Erythroblast (primary cell): ENCODE measurements at regions not wholly inside any gene's neighbourhood (a gene's known extent, or its start where the extent isn't known, plus 50 kb on each side); places are given as distances from the start of the nearest gene placed in this dataset.

Source experiments
- DNase-seq, 2 experiments: peaks; one replicate each; lab custom pipeline; 2025; lab: John Stamatoyannopoulos, UW
- GATA1 ChIP-seq: IDR thresholded peaks from 2 replicates; pipeline ENCODE4 v1.6.1; 2011; ENCODE audit warnings: low read depth, mild to moderate bottlenecking, control low read depth, low read length, moderate library complexity
- POLR2A ChIP-seq: IDR thresholded peaks from 2 replicates; pipeline ENCODE4 v1.6.1; 2011; ENCODE audit warnings: mild to moderate bottlenecking, low read length

DNA sequence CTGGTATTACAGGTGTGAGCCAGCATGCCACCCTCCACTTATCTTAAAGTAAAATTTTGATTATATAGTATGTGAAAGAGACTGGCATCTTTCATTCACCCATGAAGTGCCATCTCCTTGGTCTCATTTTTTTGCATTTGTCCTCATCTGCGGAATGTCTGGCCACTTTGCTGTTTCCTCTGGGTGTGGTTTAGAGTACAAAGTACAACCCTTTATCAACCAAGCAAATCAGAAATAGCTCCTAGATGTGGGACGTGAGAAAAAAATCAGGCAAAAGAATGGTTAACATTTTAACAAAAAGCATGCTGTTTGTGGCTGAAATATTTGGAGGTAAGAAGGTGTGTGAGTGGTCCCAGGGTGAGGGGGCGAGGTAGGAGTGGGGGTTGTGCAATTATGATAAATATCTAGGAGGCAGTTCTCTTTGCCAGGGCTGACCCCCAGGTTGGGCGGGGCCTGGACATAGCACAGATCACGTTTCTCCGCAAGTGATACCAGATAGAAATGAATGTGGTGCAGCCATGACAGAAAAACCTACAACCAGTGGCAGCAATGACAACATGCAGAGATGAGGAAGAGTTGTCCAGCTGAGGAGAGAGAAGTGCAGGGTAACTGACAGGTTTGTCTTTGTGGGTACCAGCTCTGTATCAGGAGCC is 115.8 kb upstream of the SERTAD2 start:
- DNase-seq, result no peak
- TF ChIP-seq GATA1 (no peak), POLR2A (no peak)

DNA sequence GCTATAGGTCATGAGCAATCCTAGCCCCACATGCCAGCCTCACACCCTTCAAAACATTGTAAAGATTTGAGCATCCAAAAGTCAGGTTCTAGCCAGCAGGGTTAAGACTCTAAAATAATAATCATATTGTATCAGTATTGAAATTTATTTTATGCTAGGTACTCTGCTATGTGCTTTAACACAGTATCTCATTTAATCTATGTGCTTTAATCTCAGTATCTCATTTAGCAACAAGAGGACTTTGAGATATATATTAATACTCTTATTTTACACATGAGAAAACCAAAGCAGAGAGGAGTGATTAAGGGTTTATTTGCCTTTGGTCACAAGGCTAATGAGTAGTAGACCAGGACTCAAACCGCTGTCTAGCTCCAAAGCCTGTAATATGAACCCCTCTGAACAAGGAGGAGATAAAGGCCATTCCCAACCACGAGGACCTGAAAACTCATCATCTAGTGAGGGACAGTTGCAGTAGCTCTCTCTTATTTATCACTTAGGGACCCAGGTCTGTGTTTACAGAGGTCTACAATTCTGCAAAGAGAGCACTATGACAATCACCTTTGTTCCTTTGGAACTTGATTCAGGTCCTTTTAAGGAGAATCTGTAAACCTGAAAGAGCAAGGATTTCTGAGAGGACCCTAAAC is 116.5 kb upstream of the SERTAD2 start:
- TF ChIP-seq POLR2A (no peak), GATA1 (no peak)
- DNase-seq, result no peak

DNA sequence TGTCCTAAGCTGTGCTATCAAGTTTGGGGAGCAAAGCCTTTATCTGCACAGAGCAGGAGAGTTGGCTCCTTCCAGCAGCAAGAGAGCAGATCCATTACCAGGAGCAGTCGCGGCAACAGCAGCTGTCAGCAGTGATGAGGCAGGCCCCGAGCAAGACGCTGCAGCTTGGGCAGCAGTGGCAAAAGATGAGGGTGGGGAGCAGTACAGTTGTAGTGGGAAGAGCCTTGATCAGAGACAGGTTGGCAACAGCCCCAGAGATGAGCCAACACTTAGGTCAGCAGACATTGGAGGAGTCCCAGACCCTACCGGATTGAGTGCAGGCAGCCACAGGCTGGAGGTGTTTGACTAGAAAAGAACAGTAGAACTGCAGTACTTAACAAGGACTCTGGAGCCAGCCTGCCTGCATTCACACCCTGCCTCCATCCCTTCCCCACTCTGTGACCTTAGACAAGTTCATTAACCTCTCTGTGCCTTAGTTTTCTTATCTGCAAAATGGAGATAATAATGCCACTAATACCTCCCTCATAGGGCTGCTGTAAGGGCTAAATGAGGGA is 117.1 kb upstream of the SERTAD2 start:
- TF ChIP-seq GATA1 (no peak), POLR2A (no peak)
- peak; percentile 36 to 50 for DNase-seq

DNA sequence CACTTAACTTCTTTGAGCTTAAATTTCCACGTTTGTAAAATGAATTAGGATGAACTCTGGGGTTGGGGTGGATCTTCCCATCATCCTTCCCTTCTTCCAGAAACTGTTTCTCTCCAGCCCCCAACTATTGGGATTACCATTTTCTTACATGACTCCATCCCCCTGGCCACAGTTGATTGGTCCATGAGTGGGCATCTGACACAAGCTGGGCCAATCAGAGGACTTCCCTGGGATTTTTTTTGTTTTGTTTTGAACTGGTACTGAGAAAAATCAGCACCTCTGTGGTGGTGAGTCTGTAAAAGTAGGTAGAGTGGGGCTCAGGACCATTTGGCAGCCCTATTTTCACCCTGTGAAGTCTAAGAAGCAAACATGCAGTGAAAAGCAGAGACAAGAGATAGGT is 118.0 kb upstream of the SERTAD2 start:
- TF ChIP-seq POLR2A, result no peak
- TF ChIP-seq GATA1, result no peak
- DNase-seq, result no peak

DNA sequence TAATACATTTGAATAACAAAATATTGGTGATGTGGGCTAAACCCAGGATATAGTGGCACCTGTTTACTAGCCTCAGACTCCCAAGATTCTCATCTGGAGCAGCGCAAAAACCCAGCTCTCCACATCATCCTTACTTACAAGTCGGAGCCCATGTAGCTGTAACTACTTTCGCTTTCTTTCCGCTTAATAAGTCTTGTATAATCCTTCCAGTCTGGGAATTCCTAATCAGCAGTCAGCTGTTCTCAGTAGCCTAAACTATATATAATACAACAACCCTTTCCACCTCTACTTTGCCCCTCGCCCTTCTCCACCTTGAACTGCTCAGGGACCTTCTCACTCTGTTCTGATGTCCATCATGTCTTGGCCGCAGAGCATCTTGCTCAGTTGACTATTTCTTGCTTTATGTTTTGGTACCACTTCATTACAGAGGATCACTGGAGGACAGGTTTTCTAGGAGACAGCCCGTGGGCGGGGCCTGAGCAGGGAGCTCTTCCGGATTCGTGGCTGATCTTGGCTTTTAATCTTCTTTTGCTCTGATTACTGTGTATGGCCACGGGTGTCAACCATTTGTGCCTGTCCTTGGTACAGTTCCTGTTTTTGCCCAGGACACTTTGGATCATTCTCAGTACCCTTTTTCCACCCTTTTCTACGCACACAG is 119.9 kb upstream of the SERTAD2 start:
- TF ChIP-seq GATA1 (no peak), POLR2A (no peak)
- DNase-seq, result no peak

DNA sequence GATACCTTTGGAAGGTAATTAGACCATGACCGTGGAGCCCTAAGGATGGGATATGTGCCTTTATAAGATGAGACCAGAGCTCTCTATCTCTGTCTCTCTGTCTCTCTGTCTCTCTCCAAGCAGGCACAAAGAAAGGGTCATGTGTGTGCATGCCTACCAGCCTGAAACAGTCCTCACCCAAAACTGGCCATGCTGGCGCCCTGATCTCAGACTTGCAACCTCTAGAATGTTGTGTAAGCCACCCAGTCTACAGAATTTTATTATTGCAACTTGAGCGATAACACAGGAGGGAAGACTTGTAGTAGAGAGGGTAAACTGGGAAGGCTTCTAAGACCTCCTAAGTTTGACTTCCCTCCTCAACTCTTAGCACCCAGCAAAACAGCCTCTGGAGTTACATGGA is 124.1 kb upstream of the SERTAD2 start:
- TF ChIP-seq POLR2A, result no peak
- no peak for TF ChIP-seq GATA1
- no peak for DNase-seq

DNA sequence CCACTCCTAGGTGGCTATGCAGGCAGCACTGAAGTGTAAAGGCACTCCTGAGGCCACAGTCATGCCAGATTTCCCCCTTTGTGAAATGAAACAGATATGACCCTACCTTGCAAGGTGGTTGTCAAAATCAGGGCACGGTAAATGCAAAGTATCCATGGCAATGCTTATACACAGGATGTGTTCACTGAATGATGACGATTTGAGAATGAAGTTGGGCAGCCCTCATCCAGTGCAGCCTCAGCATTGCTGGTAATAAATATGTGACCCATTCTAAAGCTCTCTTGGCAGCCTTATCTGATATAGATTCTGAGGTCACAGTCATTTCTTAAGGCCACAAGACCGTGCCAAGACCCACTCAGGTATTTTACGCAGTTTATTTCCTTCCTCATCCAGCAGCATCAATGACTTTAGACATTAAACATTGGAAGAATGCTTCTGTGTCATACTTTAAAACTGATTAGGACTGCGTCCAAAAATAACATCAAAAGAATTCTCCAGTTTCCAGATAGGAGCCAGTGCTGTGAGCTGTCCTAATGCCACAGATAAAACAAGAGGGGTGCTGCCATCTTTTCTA is 125.5 kb upstream of the SERTAD2 start:
- TF ChIP-seq GATA1, result no peak
- TF ChIP-seq POLR2A, result no peak
- DNase-seq, result no peak

DNA sequence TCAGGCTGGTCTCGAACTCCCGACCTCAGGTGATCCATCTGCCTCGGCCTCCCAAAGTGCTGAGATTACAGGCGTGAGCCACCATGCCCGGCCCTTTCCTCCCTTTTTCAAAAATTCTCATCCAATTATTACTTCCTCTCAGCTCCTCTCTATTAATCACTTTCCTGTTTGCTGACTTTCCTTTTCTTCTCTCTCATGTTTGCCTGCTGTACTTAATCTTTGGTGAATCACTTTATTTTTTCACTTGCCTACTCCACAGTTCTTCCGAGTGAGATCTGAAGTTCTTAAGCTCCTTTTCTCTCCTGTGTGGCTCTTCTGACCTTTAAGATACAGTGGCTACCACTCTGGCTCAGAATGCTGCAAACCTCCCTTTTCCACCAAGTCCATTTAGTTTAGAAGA is 126.3 kb upstream of the SERTAD2 start:
- TF ChIP-seq GATA1 (no peak), POLR2A (no peak)
- DNase-seq, result no peak

DNA sequence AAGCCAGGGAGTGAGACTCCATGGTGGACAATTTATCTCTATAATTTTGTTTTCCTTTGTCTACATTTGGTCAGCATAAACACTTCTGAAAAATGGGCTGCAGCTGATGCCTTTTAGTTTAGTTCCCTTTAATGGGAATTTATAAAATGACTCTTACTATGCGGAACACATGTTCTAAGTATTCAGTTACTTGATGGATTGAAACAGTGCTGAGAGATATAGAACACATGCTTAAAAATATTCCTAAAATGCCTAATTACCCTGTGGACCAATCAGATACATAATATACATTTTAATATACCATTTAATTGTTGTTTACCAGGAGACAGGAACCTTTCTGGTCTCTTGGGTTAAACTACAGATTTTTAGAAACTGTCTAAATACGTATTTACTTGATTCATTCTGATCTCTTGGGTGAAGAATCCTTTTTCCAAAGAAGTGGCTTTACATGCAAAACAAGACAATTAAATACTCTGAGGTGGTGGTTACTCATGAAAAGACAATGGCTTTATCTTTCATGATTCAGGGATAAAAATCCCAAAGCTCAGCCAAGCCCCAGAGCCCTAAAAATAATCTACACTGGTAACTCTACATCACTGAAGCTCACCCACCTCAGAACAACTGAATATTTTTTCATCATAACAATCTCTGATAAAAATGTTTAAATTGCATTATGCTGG is 128.1 kb upstream of the SERTAD2 start:
- no peak for DNase-seq
- TF ChIP-seq GATA1 (no peak), POLR2A (no peak)

DNA sequence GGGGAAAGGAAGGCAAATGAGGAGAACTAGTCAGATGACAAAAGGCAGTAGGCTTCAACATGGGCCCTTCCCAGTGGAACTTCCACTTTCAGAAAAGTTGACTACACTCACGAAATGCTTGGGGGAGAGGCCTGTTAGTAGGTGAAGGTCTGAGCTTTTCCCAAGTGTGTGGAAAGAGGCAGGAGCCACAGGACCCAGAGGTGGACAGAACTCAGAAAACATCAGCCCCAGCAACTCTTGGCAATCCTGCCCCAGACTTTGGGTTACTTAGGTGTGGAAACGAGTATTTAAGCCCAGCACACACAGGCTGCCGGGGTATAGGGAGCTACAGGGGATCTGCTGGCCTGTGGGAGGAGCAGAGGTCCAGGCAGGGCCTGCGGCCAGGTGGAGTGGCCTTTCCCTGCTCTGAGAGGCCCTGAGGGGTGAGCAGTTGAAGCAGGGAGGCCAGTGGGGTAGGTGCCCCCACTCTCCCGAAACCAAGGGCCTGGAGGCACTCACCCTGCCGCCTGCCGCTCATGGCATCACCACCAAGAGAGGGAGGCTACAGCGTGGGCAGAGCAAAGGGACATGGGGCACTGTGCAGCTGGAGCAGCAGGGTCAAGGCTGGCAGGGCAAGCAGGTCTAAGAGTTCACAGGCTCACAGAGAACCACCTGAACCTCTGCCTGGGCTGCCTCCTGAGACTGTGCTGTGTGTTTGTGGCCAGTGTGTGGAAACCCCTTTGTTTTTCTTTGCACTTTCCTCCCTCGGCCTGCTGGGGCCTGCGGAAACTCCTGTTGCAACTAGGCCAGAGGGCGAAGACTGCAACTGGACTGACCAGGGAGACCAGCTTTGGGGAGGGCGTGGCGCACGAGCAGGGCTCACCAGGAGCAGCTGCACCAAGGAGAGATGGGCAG is 130.7 kb upstream of the SERTAD2 start:
- DNase-seq, result no peak

DNA sequence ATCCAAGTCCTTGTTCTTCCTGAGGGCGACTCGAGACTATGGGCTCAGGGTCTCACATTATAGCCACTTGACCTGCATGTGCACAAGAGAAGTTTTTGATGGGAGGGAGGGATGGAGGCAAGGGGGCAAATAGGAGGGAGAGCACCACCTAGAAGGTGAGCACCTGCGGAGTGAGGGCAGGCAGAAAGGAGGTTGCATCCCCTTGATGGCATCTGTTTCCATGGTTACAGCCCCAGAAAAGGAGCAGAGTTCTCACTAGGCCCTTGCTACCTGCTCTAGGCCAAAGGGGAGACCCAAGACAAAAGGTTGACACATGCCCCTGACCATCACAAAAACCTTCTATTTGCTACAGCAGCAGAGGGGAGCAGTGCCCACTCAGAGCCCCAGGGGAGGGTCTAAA is 131.5 kb upstream of the SERTAD2 start:
- no peak for TF ChIP-seq POLR2A
- TF ChIP-seq GATA1, result no peak
- DNase-seq, result no peak

More for the DNA sequence above, 130.7 kb upstream of the SERTAD2 start:
- TF ChIP-seq GATA1 (no peak), POLR2A (no peak)

DNA sequence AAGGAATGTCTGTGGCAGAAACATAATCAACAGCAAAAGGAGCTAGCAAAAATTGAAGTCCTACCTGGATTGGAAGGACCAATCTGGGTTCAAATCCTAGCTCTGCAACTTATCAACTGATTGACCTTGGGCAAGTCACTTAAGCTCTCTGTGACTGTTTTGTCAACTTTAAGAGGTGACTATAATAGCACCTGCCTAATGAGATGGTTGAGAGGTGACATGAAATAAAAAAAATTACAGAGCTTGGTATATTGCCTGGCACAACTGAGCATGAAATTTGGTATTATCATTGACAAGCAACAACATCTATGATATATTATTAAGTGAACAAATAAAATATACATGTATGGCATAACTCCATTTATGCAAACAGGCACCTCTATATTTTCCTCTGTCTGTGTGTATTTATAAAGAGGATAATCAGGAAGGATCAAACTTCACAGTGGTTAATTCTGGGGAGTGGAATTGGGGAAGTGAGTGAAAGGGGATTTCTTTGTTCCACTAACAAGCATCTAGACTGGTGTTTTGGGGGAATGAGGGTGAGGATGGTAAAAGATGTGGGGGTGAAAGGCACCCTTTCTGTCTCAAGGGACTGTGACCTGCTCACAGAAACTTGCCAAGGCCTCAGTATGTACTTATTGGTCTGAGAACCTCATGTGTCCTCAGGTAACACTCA is 132.8 kb upstream of the SERTAD2 start:
- no peak for DNase-seq
- TF ChIP-seq GATA1, result no peak
- TF ChIP-seq POLR2A, result no peak

DNA sequence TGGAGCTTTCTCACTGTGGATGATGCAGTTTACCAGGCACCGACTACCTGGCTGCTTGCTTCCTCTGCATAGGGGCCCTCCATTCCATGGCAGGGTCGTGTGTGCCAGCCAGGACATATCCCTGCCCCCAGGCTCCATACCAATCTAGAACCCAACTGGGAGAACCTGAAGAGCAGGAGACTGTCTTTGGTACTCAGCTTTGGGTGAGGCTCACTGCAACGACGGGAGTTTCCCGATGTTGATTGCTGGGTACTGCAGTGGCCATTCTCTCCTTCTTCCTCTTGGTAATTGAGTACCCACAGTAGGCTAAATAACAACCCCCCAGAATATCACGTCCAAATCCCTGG is 133.3 kb upstream of the SERTAD2 start:
- no peak for TF ChIP-seq GATA1
- no peak for TF ChIP-seq POLR2A
- DNase-seq, result no peak
